IPS DF 19.7 (cell line): ENCODE measurements at regions not wholly inside any gene's neighbourhood (a gene's known extent, or its start where the extent isn't known, plus 50 kb on each side); places are given as distances from the start of the nearest gene placed in this dataset.

Source experiments
- DNase-seq: peaks from one replicate; pipeline ENCODE4 v3.0.0-alpha.2; 2013; ENCODE audit warnings: low read depth, low spot score

DNA sequence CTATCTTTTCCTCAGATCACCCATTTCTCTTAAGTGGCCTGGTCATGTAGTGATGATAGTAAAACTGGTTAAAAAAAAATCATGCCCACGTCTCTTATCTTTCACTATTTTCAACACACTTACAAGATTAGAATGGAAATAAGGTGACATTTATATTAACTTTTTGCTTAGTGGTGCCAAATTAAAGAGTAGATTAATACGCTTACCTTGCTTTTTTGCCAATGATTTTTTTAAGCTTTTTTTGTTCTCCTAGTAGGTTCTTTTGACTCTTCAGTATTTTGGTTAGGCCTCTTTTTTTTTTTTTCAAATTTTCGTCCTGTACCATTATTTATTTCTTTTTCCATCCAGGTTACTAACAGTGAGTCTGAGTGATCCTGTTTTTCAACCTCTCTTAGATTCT lies 147.9 kb downstream of the PTCSC3 start:
- DNase-seq, result no peak

DNA sequence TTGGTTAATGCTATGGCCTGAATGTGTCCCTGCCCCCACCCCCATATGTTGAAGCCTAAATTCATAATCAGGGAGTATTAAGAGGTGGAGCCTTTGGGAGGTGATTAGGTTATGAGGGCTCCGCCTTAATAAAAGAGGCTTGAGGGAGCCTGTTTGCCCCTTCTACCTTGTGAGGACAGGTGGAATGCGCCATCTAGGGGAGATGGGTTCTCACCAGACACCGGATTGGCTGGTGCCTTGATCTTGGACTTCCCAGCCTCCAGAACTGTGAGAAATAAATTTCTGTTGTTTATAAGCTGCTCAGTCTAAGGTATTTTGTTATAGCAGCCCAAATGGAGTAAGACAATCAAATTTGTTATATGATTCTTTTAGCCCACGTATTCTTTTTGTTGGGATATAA lies 148.3 kb downstream of the PTCSC3 start:
- no peak for DNase-seq

DNA sequence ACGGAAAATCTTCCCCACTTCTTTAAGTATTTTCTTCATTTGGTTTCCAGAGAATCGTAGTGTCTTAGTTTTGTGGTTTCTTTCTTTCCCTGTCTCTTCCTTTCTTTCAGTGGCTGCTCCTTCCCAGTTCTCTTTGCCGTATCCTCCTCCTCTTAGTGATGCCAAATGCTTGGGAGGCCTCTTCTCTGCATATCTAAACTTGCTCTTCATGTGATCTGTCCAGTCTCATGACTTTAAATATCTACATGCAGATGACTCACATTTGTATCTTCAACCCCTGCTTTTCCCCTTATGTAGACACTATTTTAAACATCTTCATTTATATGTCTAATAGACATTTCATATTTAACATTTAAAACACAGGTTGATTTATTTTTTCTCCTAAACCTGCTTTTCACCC lies 149.2 kb downstream of the PTCSC3 start:
- DNase-seq, result no peak

DNA sequence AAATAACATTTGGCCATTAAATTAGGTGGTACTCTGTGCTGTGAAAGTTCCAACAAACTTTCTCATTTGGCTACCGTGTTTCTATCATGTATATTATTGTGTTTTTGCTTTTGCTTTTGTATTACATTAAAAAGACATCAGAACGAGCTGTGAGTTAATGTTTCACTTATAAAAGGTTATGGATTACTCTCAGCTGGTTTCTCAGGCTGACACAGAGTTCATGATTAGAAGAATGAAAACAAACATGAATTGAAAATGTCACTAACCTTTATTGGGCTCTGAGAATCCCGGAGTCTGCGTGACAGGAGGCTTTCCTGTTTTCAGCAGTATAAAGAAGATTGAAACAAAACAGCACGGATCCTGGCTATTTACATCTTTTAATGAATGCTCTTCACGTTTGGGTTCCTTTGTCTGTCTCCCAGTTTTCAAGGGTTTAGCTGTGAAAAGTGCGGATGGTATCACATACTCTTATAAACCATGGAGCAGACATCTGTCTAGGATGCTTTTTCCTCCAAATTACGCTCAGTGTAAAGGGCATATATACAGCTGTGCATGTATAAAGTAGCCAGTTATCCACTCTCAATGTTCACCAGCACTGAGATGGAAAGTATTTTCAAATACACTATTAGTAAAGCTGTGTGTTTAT lies 153.6 kb downstream of the PTCSC3 start:
- DNase-seq, result no peak

DNA sequence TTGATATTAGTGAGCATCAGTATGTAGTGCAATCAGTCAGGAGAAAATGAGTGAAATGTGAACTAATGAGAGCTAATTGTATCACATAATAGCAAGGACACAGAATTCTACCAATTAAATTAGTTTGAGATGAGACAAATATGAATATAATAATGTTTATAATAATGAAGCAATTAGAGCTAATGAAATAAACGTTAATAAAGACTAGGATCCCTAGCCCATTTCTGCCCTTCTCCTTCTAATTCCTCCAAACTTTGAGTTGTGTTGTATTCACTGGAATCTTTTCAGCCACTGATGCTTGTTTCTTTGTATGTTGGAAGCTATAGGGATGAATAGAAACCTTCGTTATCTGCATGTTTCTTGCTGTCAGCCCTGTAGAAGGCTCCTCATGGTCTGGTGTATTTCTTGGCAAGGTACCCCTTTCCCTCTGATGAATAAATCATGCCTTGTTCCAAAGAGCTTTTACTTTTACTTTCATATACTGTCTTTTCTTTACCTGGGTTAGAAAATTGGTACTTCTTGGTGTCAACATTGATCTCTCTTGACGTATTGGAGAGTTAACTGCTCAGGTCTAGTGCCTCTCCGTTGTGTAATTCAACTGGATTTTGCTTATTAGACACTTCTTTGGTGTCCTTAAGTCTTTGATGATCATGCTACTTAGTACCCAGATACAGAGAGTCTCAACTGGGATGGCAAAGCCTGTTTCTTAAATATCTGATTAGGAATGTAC lies 154.8 kb downstream of the PTCSC3 start:
- DNase-seq, result no peak

DNA sequence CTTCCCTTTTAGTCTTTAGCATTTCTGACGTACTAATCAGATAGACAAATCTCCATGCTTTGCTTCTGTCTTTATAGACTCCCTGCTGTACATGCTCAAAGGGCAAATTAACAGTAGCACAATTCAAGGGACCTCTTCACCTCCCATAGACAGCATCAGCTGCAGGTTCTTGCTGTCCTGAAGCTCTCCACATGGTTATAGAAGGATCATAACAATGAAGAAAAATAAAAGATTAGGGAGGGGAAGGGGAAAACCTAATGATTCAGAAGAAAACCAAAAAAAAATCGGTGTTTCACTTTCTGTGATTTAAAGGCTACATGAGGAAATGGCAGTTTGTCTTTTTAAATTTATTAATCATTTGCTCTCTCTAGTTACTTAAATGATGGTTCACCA lies 155.5 kb downstream of the PTCSC3 start:
- no peak for DNase-seq

DNA sequence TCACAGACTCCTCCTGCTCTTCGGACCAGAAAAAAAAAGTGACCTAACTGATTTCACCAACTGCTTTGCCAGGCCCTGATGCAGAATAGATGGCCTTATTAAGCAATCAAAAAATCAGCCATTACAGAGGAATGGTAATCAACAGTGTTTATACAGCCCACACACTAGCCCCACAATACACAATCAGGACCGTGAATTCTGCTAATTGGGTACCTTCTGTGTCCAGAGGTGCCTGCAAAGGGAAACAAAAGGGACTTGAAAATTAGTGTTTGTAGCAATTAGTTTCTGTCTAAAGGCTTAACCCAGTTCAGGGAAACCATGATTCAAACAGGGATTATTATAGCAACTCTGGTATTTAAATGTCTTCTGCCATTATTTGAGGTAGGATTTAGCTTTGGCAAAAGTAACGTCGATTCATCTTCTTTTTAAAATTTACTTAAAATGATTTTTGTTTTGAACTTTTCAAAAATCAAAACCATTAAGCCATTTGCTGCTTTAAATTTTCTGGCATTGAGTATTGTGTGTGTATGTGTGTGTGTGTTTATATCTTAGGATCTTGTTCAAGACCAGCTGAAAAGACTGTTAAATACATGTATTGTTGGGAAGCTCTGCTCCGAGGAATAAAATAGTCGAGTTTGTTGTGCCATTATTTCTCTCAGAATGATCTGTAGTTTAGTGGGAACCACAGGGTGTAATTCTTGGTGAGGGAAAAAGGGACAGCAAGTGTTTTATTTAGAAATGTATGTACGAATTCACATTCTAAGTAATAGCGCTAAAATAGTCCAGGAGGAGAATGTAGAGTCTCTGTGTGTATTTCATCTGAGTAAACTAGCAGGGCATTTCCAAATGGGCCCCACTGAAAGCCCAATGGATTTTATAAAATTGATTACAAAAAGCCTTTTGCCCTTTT lies 156.1 kb downstream of the PTCSC3 start:
- no peak for DNase-seq

DNA sequence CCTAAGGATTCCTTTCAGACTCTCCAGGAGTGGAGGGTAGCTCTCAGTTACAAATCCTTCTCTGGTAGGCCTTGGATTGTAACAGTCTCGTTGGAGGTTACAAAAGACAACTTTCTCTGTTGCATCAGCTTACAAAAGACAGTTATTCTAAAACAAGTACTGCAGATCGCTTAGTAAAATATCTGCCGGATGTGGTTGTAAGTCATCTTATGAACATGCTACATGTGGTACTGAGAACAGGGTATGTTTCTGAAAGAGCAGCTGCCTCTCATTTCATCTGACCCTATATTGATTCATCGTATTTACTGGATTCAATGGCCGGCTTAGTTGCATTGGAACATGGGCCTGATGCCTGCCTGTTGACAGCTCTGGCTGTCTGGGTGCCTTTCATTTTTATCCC lies 157.4 kb downstream of the PTCSC3 start:
- DNase-seq, result no peak

DNA sequence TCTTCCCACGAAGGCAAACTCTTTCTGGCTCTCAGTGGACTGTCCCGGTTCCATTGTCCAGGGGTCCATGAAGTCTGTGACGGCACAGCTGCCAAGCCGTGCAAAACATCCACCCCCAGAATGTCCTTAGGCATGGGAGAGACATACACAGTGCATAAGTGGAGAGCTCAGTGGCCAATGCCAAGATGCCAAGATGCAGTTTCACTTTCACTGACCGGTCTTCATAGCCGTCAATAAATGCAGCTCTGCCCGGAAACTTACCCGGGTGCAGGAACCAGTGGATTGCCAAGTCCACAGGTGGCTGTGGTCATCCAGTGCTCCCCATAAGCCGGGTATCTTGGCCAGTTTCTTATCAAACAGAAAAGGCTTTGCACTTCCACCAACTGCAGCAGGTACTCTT lies 162.3 kb downstream of the PTCSC3 start:
- DNase-seq, result no peak

DNA sequence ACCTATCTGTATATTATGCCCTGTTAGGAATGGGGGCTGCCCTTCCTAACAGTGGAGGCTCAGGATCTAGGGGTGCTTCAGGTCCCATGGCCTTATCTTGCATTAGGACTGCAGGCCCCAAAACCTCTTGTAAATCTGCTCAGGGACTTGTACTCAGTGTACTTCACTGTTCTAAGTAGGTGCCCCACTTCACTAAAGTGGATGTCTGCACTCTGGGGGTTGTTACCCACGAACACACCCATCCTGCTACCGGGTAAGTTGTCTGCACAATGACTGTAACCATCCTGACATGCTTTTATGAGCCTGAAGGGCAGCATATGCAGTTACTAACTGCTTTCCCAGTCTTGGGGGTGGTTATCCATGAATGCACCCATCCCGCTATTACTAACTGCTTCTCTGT lies 163.0 kb downstream of the PTCSC3 start:
- DNase-seq, result no peak

DNA sequence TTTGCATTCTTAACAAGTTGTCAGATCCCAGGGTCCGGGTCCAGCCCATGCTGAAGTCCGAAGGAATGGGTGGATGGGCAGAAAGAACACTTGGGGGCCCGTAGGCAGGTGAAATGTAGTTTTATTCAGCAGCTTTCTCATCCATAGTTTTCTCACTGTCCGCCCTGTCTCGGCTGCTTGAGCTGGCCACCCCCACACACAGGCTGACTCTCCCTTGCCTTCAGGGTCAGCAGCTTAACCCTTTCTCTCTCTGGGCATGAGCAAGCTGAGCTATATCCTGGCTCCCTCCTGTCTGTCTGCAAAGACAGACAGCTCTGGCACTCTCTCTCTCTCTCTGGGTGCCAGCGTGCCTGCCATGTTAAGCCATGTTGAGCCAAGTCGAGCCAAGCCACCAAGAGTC lies 163.9 kb downstream of the PTCSC3 start:
- DNase-seq, result no peak

DNA sequence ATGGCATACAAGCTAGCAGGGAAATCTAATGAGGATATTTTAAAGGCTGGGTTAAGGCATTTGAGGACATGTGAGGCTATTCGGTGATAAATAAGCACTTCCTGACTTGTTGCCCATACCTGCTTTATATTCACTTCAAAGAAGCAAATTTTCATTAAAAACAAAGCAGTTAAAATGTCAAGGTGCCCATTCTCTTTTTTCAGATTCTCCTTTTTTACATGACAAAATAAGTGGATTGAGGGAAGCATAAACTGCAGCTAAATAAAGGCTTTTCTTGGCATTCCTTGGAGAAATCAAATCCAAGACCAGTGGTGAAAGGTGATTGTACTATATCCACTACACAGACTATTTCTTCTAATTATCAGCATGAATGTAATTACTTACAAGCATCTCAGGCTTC lies 166.9 kb downstream of the PTCSC3 start:
- no peak for DNase-seq

DNA sequence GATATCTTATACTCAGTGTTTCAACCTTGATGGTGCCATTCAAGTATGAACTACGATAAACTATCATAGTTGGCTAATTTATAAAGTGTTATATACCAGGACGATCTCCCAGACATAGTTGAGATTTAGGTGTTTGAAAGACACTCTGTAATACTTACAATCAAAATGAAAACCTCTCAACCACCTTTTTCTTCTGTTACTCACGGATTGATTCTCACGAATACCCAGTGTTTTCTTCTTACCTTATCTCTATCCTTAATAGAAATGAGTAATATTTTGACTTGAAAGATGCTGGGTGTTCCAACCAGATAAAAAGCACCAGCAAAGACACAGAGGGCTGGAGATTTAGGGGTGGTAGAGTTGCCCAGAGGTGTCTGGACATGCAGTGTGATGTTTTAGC lies 169.9 kb downstream of the PTCSC3 start:
- no peak for DNase-seq

DNA sequence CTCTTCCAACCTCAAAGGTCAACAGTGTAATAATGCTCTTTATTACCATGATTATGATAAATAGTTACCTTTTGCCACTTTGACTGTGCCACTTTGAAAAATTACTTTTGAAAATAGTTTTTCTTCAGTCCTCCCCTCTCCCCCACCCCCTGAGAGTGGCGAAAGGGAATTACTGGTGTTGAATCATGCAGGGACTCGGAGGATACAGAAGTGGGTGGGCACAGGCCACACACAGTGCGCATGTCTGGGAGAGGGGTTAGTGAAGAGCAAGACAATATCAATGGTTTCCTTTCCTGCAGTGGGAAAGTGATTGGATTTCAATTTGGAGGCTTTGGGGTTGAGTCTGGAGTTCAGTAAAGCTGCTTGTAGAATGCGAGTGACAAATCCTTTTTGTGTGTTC lies 170.9 kb downstream of the PTCSC3 start:
- no peak for DNase-seq

DNA sequence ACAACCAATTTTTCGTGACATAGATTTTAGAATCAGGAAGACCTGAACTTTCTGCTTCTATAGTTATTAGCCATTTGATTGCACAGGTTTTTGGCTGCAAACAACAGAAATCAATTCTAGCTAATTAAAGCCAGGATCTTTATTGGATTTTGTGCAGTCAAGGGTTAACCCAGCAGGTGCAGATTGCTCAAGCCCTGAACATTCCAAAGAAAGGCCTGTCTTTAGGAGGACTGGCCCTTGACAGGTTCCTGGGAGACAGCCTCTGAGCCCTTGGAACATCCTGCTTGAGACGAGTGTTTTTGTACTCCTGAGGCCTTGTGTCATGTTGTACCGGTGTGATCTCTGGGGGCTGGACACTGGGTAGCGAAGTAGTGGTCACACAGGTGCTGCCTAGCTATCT lies 174.6 kb downstream of the PTCSC3 start:
- no peak for DNase-seq

DNA sequence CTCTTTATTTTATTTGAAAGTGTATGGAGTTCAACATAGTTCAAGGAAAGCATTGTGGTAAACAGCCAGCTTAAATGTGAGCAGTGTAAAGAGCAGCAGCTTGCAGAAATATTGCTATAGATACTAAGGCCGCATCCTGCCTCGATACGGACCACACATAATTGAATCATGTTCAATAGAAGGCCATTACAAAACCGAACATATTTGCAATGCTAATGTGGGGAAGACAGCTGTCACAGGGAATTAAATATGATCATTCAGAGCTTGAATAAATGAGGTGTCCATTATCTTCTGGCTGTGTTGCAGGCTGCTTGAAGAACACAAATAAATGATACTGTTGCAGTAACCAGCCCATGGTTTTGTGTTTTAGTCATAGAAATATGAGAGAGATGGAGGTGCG lies 173.2 kb downstream of the BRMS1L start:
- DNase-seq, result no peak

DNA sequence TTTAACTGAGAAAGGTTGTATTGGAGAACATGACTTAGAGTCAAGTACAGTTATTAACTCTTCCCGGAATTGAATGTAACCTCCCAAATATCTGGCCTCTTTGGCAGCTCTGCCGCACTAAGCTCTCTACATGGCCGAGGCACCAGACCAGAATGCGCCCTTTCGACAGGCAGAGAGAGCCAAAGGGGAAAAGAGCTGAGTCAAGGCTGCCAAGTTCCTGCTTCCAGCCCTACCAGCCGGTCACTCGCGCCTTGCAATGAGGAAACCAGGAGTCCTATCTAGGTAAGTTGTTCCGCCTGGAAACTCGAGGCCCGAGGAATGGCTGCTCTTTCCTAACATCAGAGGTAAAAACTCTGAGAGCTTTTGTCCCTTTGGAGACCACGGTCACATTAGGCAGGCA lies 172.2 kb downstream of the BRMS1L start:
- DNase-seq, result no peak

DNA sequence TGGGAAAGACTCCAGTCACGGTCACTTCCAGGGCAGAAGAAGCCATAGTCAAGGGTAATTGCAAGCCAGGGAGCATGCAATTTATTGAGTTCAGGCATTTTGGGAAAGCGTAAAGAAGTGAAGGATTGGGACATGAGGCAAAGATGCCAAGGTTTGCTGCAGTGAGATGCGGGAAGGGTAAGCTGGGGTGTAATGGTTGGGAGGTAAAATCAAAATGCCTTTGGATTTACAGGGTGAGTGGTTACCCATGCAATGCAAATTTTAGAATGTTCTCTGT lies 167.5 kb downstream of the BRMS1L start:
- DNase-seq, result no peak

DNA sequence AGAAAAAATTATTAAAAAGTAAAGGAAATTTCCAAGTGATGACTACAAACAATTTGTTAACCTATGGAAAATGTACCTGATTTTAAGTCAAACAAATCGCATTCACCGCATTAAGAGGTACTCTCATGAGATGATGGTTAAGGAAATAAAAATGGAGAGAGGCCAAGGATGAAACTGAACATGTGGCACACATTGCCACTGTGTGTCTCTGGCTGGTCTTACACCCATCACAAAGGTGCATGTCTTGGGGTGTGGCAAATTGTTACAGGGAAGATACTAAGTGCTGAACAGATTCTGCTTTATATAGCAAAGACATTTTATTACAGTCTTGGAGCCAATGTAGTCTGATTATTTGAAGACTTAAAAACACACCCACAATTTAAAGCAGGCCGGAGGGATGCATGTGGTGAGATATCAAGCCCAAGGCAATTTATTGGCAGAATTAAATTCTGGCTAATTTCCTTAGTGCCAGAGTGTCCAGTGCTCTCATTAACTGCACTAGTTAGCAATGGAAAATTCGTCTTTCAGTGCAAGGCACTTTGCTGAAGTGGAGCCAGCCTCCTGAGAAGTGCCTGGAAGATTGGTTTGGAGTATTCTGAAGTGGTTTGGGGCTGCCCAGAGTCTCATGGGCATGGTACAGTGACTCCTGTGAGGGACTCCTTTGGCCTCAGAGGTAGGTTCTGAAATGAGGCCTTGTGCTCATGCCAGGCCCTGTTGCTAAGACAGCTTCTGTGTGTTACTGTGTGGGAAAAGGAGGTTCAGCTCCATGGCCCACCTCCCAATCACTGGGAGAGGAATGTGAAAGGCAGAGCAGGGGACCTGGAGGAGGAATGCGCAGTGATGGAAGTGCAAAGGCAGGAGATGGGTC lies 166.9 kb downstream of the BRMS1L start:
- DNase-seq, result no peak

DNA sequence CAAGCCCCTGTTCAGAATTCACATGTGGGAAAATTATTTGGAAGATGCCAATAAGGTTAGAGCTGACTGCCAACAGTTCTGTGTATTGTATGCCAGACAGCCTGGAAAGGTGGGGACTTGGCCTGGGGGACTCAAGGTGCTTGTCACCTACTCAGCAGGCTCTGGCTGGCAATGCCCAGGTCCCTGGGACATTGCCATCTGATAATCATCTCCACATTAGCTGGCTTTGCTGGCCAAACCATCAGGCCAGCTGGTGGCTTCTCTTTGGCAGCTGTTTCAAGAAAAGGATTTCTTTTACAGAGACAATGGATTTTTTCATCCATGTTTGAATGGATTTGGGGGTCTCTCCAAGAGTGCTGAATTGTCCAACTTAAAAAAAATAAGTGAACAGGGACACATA lies 165.2 kb downstream of the BRMS1L start:
- DNase-seq, result no peak

DNA sequence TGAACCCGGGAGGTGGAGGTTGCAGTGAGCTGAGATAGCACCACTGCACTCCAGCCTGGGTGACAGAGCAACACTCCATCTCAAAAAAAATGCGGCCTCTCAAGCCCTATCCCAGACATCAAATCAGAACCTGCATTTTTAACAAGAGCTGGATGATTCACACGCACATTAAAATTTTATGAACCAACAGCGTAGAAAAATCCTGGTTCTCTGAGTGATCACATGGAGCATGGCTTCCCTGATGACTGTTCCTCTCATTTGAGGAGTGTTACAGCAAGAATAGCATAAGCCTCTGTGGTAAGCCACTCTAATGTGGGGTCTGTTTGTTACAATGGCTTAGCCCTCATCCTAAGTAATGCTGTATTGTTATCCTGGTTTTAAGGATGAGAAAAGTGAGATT lies 163.6 kb downstream of the BRMS1L start:
- DNase-seq, result no peak
